ENCODE measurements at regions not wholly inside any gene's neighbourhood (a gene's known extent, or its start where the extent isn't known, plus 50 kb on each side); places are given as distances from the start of the nearest gene placed in this dataset.

DNA sequence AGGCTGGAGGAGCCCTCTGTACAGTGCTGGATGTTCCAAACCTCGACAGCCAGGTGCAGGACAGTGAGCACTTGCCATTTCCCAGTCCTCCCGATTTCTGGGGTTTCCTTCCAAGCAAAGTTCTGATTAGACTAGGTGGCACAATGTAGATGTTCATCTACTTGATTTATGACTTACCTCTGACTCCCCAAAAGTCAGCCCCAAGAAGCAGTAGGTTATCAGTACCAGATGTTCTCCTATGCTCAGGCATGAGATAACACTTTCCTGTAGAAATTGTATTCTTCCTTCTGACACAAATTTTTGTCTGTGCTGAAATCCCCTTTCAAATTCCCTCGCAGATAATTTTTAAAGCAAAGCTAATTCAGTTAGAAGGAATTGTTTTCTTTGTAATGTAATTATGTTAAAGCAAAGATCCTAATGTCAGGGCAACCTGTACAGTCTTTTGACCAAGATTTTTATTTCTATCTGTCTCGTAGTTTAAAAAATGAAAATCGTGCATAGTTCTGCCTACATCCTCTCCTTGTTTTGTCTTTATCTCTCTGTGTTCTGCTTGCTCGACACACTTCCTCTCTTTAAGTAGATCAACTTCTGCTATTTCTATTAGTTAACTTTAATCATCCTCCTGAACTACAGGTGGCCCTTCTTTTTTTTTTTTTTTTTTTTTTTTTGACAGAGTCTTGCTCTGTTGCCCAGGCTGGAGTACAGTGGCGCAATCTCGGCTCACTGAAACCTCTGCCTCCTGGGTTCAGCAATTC lies 102.4 kb upstream of the PJA2 start:
- TF ChIP-seq CTCF (IDR thresholded peaks at IDR 0.05; ENCODE audit: insufficient read depth, low read length, poor library complexity, severe bottlenecking) (no peak), EZH2phosphoT487 (conservative IDR thresholded peaks at IDR 0.05; ENCODE audit: low read length) (no peak)

Measured in SU-DHL-6 (cell line).